ENCODE measurements at regions not wholly inside any gene's neighbourhood (a gene's known extent, or its start where the extent isn't known, plus 50 kb on each side); places are given as distances from the start of the nearest gene placed in this dataset.

GRCh38 chr7:46512891-46513413, 591.9 kb upstream of the IGFBP3 start:
- DNase-seq = peak in 1 of 2 donors; percentile 57
- Histone ChIP-seq H3K27ac (peak overlapping the region; percentile 20 to 50), H3K4me1 (no peaks in the 10 kb centered on the region), H3K27me3 (no peaks in the 10 kb centered on the region), H3K4me3 (no peak overlapping the region), H3K9me3 (peaks cover 0 to 4% of the 10 kb centered on the region in 2 donors), H3K36me3 (no peaks in the 10 kb centered on the region)
- intact Hi-C loops (cut with DNase I; ENCODE audit: low total_unique reads) = no loop called here
- no peak for TF ChIP-seq CTCF (IDR thresholded peaks at IDR 0.05)
- TF ChIP-seq POLR2A (IDR thresholded peaks at IDR 0.05) = no peak

GRCh38 chr7:46511442-46512215, 590.6 kb upstream of the IGFBP3 start:
- Histone ChIP-seq H3K4me3 (no peak overlapping the region), H3K27me3 (no peaks in the 10 kb centered on the region), H3K4me1 (no peaks in the 10 kb centered on the region), H3K9me3 (peaks cover 0 to 4% of the 10 kb centered on the region in 2 donors), H3K27ac (peak overlapping the region in 1 of 2 donors; percentile 50), H3K36me3 (no peaks in the 10 kb centered on the region)
- no peak for DNase-seq
- intact Hi-C loops (cut with DNase I; ENCODE audit: low total_unique reads) = no loop called here
- TF ChIP-seq CTCF (IDR thresholded peaks at IDR 0.05) = no peak
- TF ChIP-seq POLR2A (IDR thresholded peaks at IDR 0.05) = no peak

DNA sequence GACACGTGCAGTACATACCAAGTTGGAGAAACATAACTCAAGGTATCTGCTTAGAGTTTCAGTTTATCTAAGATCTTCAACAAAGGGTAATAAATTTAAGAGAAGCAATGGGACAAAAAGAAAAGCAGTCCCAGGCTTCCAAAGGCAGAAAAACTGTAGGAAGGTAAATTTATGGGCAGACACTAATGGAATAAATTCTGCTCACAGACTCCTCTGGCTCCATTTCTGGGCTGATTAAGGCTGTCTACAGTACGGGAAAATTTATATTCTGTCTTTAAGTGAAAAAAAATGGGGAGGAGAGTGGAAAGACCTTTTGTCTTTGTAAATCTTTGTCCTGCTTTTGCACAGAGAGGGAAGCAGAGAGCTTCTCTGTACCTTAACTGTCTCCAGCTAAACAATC, 587.5 kb upstream of the IGFBP3 start:
- Histone ChIP-seq H3K27ac (no peak overlapping the region), H3K4me3 (no peak overlapping the region), H3K36me3 (no peaks in the 10 kb centered on the region), H3K9me3 (peaks cover 0 to 4% of the 10 kb centered on the region in 2 donors), H3K4me1 (no peaks in the 10 kb centered on the region), H3K27me3 (no peaks in the 10 kb centered on the region)
- no peak for DNase-seq
- intact Hi-C loops (cut with DNase I; ENCODE audit: low total_unique reads) = no loop called here
- no peak for TF ChIP-seq POLR2A (IDR thresholded peaks at IDR 0.05)
- no peak for TF ChIP-seq CTCF (IDR thresholded peaks at IDR 0.05)

DNA sequence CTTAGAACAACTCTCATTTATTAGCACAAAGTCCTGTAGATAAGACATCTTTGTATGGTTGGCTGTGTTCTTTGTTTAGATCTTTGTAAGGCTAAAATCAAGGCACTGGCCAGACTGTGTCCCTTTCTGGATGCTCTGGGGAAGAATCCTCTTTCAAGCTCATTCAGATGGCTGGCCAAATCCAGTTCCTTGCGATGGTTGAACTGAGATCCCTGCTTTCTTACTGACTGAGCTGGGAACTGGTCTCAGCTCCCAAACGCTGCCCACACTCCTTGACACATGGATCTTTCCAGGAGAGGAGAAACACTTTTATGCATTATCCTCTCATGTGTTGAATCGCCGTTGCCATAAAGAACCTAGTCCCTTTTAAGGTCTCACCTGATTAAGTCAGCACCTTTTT, 586.5 kb upstream of the IGFBP3 start:
- no peak for DNase-seq
- Histone ChIP-seq H3K4me1 (no peaks in the 10 kb centered on the region), H3K27me3 (no peaks in the 10 kb centered on the region), H3K9me3 (peaks cover 0 to 4% of the 10 kb centered on the region in 2 donors), H3K27ac (no peak overlapping the region), H3K36me3 (no peaks in the 10 kb centered on the region), H3K4me3 (no peak overlapping the region)
- TF ChIP-seq CTCF (IDR thresholded peaks at IDR 0.05) (no peak), POLR2A (IDR thresholded peaks at IDR 0.05) (no peak)
- intact Hi-C loops (cut with DNase I; ENCODE audit: low total_unique reads) = no loop called here

DNA sequence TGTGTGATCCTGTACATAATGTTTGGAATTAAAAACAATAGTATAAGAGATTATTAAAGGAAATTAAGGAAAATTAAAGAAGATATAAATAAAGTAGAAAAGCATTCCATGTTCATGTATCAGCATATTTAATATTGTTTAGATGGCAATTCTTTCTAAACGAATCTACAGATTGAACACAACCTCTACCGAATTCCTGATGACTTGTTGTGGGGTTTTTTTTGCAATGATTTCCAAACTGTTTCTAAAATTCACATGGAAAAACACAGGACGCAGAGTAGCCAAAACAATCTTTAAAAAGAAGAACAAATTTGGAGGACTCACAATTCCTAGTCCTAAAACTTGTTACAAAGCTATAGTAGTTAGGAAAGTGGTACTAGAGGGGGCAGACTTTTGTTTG, 573.4 kb upstream of the IGFBP3 start:
- no peak for DNase-seq
- TF ChIP-seq POLR2A (IDR thresholded peaks at IDR 0.05) (no peak), CTCF (IDR thresholded peaks at IDR 0.05) (no peak)
- Histone ChIP-seq H3K9me3 (peaks cover 0 to 5% of the 10 kb centered on the region in 2 donors), H3K4me1 (peaks cover 0 to 4% of the 10 kb centered on the region in 2 donors), H3K27me3 (no peaks in the 10 kb centered on the region), H3K4me3 (no peak overlapping the region), H3K36me3 (no peaks in the 10 kb centered on the region), H3K27ac (peak overlapping the region in 1 of 2 donors; percentile 5)
- intact Hi-C loops (cut with DNase I; ENCODE audit: low total_unique reads) = no loop called here
